ENCODE measurements at regions not wholly inside any gene's neighbourhood (a gene's known extent, or its start where the extent isn't known, plus 50 kb on each side); places are given as distances from the start of the nearest gene placed in this dataset.
"Not testable (repeated sequence)": the region's sequence is repeated elsewhere in the genome, so short reads cannot be mapped to it uniquely, and the experiment has no call there.

DNA sequence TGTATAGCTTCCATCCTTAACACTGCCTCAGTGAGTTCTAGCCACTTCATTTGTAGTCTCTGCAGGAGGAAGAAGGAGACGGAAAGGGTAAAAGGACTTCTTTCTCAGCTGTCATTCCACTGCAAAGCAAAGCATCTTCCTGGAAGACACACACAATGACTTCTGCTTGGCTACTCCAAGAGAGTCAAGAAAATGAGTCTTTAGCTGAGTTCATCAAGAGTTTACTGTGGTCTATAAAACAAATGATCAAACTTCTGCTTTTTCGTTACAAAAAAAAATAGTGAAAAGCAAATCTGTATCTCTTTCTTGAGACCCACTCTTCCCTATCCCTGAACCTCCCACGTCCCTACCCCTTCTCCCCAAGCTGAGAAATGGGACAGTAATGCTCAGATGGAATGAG is 205.0 kb upstream of the AHR start:
- no peak for DNase-seq (ENCODE audit: low read depth in 3 of 3)

DNA sequence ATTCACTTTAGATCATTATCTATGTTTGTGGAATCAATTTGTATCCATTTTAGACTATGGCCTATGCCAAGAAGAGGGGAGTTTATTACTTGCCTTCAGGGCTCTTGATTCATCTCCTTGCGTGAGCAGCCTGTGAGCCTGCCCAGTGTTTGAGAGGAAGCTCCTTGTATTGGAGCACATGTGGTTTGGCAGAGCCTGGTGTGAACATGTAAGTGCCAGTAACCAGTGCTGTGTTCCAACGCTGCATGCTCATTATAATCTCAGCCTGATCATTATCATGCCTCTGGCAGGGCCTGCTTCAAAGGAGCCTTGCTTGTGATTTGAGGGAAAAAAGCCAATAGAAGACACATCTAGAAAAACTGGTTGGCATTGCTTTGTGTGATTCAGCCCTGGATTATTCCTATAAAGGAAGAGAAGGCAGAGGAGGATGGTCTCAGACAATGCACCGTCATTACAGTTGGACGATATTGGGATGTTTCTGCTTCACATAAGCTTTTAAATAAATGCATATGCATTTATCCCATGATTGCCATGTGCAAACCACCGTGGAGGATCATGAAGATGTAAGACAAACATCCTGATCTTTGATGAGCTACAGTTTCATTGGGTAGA is 203.4 kb upstream of the AHR start:
- DNase-seq (ENCODE audit: low read depth in 3 of 3): no peak

DNA sequence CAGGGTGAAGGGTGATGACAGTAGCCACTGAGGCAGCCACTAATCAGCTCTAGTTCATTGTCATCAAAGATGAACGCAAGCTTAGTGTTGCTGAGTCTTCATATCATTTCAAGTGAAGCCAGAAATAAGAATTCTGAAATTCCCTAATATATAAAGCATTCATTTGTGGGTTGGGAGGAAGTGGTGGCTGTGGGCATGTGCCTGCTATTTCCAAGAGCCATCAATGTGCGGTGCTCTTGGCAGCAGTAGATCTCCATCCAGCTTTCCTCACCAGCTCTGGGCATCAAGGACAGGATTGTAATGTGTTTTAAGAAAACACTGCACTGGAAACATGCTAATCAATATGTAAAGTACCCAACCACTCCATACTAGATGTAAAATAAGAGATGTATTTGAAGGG is 202.5 kb upstream of the AHR start:
- no peak for DNase-seq (ENCODE audit: low read depth in 3 of 3)

DNA sequence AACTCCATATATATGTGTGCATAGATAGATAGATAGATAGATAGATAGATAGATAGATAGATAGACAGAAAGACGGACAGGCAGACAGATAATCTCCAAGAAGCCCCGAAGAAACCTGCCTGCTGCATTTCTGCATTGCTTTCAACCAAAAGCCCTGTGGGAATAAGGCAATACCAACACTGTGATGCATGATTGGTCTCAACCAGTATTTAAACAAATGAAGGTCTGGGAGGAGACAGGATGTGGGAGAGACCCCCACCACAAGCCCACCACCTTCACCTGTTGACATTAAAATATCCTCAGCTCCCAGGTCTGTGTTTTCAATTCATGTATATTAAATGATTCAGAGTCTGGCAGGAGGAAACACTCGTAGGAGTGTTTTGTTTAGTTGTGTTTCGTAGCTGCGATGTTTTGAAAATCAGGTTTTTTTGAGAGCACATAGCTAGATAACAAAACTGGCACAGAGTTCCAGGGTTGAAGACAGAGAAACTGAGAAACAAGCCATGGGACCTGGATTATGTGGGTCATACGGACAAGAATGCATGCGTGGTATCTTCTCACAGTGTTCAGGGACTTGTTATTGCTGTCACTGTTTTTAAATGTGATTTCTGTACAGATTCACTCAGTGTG is 200.7 kb upstream of the AHR start:
- DNase-seq (ENCODE audit: low read depth in 3 of 3): no peak

DNA sequence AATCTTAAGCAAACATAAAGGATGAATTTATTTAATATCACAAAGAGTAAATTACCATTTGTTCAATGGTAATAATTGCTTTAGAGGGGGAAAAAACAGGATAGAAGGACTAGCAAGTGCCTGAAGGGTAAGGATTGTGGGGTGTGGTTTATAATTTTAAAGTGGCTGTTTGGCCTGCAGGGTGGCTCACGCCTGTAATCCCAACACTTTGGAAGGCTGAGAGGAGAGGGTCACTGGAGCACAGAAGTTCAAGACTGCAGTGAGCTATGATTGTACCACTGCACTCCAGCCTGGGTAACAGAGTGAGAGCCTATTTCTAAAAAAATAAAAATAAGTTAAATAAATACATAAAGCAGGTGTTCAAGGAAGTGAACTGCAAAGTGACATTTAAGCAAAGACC is 199.9 kb upstream of the AHR start:
- no peak for DNase-seq (ENCODE audit: low read depth in 3 of 3)

DNA sequence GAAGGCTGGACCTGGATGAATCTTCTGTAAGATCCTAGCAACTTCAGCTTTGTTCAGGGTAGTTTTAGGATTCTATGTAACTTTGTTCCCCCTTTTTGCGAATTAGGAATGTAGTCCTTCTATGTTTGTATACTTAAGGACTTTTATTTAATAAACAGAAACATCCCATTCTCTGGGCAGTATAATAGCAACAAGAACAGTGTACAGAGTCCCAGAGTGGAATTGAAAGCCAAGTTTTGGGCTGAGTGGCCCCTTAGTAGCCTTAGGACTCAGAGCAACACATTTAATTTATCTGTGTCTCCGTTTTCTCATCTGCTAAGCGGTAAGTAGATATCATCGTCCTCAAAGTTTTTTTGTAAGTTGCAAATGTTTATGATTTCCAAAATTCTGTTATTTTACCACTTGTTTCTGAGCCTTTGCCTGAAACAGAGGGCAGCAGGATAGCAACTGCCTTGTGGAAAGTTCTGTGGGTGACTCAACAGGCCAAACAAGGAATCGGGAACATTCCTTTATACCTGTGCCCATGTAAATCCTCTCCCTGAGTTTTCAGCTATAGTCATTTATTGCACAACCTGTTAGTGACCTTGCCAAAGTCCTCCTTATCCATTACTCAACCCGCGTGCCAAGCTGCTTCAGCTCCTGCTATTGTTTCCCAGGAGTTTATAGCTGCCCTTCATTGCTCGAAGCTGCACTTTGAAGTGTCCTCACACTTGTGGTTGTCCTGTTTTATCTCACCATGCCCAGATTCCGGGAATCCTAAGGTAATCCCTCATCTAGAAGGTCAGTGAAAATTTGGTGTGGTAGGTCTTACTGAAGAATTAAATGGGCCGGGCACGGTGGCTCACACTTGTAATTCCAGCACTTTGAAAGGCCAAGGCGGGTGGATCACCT is 199.1 kb upstream of the AHR start:
- no peak for DNase-seq (ENCODE audit: low read depth in 3 of 3)

DNA sequence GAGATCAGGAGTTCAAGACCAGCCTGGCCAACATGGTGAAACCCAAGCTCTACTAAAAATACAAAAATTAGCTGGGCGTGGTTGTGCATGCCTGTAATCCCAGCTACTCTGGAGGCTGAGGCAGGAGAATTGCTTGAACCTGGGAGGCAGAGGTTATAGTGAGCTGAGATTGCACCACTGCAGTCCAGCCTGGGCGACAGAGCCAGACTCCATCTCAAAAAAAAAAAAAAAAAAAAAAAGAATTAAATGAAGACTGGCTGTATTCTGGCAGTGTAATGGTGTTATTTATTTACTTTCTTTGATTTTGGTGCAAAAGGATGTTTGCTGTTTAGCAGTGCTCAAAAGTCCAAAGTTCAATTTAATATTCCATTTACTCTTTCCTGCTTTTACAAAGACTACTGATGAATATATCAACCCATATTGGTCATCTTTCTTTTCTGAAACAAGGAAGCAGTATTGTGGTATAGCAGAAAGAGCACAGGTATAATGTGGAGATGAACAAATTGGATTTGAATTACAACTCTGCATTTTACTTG is 198.4 kb upstream of the AHR start:
- not testable (repeated sequence) for DNase-seq (ENCODE audit: low read depth in 3 of 3)

DNA sequence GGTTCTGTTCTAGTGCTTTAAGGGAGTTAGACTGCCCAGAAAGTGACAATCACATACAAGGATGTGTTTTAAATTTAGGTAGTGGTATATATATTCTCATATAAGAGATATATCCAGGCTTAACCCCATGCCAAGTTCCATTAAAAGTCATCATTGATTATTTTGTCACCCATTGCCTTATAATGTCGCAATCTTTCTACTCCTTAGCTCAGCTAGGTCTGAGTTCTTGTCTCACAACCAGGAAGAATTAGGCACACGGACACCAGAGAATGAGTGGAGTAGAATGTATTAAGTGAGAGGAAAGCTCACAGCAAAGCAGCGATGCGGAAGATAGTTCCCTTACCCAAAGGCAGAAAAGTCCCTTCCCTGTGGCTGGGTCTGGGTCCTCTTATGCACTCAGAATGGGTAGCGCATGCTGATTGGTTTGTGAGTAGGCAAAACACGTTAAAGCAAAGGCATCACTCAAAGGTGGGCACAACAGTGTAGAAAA is 197.2 kb upstream of the AHR start:
- DNase-seq (ENCODE audit: low read depth in 3 of 3): no peak

DNA sequence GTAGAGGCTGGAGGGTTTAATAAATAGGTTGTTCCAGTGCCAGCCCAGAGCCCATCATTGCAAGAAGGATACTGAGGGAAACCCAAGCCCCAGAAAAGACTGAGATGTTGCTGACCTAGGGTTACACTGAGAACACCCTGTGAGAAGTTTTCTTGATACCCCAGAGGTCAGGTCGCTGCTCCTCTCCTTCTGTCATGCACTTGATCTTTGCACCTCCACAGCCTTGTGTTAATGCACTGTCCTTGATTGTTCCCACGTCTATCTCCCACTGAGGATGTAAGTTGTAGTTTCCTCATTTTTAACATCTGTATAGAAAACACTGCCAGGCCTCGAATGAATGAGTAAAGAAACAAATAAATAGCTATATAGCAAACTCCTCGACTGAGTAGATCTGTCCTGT is 195.3 kb upstream of the AHR start:
- no peak for DNase-seq (ENCODE audit: low read depth in 3 of 3)

DNA sequence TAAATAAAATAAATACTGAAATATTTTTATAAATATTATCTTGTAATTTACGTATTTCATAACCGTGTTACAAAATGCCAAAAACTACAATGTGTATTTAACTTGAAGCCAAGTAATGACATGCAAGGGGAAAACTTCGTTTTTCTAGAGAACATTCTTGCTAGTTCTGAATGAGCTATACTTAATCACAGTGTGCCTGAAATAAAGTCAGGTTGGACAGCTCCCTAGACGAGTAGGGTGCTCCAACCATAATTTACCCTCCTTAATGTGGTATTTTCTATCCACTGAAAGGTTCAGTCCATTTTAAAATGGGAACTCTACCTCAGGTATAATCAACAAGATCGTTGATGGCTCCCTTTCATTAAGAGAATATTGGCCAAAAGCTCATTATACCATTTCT is 194.5 kb upstream of the AHR start:
- no peak for DNase-seq (ENCODE audit: low read depth in 3 of 3)

DNA sequence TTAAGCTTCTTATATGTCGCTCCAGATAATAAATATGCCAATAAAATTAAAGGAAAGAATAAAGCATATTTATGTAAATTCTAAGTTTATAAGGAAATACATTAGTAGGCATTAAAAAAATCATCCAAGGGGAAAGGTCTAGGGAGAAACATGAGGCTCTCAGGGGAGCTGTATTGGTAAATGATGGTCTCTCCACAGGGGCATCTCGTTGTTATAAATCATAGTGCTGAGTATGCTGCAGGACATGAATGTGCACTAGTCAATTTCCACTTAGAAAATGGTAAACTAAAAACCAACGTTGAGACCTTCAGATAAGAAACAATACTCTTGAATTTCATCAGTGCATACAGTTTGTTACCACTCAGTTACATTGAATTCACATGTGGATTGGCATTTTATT is 194.0 kb upstream of the AHR start:
- DNase-seq (ENCODE audit: low read depth in 3 of 3): no peak

DNA sequence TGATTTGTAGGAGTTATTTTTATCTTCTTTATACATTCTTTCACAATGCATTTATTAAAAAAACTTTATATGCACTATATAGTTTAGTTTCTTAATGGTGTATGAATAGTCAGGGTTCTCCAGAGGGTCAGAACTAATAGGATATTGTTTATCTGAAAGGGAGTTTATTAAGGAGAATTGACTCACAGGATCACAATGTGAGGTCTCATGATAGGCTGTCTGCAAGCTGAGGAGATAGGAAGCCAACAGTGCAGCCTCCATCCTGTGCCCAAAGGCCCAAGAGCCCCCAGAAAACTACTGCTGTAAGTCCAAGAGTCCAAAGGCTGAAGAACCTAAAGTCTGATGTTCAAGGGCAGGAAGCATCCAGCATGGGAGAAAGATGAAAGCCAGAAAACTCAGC is 192.8 kb upstream of the AHR start:
- DNase-seq (ENCODE audit: low read depth in 3 of 3): no peak

DNA sequence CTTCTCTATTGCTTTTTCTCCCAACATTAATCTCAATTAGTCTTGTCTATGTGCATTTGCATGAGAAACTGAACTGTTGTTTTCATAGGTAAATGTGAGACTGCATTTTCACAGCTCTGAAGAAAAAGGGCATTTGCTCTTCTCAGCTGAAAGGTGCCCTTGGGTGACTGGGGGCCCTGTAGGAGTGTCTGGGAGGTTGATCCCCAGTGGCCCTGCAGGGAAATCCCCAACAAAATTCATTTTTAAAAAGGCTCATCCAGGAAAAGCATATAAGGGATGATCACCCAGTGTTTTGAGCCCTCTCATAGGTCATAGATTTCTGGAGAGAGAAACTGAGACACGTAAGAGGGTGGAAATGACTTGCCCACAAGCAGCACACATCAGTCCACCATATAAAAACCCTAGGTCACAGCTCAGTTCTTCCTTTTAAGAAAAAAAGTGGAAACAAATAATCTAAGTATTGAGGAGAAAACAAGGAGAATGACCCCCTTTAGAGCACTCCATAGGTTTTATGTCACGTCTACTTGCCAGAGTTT is 190.3 kb upstream of the AHR start:
- no peak for DNase-seq (ENCODE audit: low read depth in 3 of 3)

DNA sequence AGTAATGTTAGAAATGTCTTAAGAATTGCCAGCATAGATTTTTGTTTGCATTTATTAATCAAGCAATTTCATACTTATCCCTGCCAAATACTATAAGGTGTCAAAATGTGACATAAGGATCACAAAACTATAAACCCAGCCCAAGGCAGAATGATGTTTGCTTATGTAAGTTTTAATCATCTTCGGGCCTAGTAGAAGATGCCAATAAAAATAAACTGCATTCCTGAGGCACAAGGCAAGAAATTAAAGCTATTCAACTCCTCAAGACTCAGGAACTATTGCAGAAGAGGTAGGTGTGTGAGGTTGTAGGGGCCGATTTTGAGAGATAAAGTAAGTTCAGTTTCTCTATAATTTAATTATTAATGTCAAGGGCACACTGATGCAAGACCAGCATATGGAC is 189.4 kb upstream of the AHR start:
- DNase-seq (ENCODE audit: low read depth in 3 of 3): no peak

DNA sequence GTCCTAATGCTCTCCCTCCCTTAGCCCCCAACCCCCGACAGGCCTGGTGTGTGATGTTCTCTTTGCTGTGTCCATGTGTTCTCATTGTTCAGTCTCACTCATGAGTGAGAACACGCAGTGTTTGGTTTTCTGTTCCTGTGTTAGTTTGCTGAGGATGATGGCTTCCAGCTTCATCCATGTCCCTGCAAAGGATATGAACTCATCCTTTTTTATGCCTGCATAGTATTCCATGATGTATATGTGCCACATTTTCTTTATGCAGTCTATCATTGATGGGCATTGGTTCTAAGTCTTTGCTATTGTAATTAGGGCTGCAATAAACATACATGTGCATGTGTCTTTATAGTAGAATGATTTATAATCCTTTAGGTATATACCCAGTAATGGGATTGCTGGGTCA is 184.7 kb upstream of the AHR start:
- not testable (repeated sequence) for DNase-seq (ENCODE audit: low read depth in 3 of 3)

DNA sequence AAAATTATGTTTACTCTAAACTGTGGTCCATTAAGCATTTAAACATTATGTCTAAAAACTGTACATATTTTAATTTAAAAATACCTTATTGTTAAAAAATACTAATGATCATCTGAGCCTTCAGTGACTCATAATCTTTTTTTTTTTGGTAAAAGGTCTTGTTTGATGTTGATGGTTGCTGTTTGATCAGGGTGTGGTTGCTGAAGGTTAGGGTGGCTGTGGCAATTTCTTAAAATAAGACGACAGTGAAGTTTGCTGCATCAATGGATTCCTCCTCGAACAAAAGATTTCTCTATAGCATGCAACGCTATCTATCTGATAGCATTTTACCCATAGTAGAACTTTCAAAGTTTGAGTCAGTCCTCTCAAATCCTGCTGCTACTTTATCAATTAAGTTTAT is 180.0 kb upstream of the AHR start:
- no peak for DNase-seq (ENCODE audit: low read depth in 3 of 3)

DNA sequence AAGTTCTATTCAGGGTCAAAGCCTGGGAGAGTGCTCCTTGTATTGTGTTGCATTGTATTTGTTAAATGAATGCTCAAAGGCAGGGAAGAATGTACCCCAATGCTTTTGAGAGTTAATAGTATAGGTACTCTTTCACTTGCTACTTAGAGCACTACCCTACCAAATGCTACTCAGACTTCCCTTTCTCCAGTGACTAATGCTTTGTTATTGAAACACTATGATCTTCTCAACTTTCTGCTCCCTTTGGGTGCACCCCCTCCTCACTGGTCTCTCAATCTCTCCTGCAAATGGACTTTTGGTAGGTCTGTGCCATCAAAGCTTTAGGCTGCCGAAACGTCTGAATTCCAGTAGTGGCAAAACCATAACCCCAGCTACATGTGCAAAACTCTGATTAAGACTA is 177.7 kb upstream of the AHR start:
- no peak for DNase-seq (ENCODE audit: low read depth in 3 of 3)

DNA sequence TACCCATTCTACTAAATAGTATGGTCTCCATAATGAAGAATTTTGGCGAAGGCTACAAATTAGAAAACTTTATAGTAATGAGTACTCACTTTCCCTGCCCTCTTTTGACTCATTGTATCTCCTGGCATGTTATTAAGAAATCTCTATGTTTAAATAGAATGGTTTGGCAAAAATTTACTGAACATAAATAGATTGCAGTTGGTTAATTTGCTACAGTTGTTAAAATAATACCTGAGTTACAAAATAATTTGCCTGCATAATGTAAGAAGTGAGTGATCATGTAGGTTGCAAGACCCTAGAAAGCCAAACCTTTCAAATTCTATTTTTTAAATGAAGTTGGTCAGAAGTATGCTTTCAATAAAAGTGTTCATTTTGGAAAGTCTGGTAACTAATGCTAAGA is 176.8 kb upstream of the AHR start:
- DNase-seq (ENCODE audit: low read depth in 3 of 3): no peak

DNA sequence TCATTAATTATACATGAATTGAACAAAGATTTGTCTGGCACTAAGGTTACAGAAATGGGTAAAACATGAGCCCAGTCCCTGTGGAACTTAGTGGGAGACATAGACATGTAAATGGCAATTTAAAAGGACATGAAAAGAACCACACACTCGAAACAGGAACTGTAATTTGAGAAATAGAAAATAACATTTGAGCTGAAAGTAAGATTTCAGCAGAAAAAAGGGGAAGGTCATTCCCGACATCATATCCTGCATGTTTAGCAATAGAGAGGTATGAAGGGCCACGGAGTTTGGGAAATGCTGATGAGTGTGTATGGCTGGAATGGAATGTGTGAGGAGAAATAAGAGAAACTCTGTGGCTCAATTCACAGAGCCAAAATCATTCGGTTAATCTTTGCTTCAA is 175.4 kb upstream of the AHR start:
- DNase-seq (ENCODE audit: low read depth in 3 of 3): no peak

DNA sequence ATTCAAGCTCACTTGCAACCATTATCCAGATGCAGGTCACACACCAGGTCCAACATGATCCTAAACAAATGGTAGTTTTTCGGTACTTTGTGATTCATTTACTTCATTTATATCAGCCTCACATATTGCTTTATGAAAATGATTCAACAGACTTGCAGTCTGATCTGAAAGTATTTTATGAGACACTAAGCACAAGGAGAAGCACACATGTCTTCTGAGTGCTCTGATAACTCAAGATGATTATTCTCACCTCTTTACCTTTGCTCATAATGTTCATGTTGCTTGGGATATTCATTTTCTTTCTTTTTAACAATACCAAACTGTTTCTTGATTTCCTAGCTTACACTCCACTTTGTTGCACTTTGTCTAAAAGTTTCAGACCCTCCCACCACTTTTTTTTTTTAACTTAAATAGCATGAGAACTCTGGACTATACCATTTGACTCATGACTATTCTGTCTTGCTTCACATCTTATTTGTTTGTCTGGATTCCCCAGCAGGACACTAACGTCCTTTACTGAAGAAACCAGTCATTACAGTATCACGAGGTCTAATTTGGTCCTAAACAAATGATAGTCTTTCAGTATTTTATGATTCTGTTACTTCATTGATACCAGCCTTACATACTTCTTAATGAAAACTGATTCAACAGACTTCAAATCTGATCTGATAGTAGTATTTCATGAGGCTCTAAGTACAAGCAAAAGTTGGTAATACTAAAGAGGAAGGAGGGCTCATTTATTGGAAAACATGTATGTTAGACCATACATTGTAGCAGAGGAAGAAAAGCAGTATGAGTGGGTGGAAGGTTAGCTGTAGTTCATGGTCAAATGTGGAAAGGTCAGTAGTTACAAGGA is 171.8 kb upstream of the AHR start:
- no peak for DNase-seq (ENCODE audit: low read depth in 3 of 3)

DNA sequence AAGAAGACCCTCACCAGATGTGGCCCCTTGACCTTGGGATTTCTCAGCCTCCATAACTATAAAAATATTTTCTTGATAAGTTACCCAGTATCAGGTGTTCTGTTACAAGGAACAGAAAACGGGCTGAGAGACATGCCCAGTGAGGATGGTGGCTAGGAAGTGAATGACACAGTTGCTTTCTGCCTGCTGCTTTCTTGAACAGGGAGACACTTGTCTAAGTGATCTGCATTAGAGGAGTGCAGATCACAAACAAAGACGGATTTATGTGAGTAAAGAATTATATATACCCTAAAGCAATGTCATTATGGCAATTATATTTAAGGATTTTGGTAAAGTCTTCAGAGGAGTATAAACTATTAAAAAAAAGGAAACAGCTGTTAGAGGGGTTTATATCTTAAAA is 169.2 kb upstream of the AHR start:
- DNase-seq (ENCODE audit: low read depth in 3 of 3): no peak
